ENCODE measurements at regions not wholly inside any gene's neighbourhood (a gene's known extent, or its start where the extent isn't known, plus 50 kb on each side); places are given as distances from the start of the nearest gene placed in this dataset.
"Not testable (repeated sequence)": the region's sequence is repeated elsewhere in the genome, so short reads cannot be mapped to it uniquely, and the experiment has no call there.

DNA sequence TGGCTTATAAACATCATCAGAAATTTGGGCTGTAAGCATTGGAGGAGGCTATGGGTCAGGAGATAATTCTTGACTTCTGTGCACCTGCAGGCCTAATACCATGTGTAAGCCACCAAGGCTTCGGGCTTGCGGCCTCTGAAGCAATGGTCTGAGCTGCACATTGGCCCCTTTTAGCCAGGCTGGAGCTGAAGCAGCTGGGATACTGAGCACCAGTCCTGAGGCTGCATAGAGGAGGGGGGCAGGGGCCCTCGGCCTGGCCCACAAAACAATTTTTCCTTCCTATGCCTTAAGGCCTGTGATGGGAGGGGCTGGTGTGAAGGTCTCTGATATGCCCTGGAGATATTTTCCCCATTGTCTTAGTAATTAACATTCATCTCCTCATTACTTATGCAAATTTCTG, 373.0 kb upstream of the HTR2C start:
- DNase-seq (ENCODE audit: low read depth), result no peak
- TF ChIP-seq, protein P1, sequence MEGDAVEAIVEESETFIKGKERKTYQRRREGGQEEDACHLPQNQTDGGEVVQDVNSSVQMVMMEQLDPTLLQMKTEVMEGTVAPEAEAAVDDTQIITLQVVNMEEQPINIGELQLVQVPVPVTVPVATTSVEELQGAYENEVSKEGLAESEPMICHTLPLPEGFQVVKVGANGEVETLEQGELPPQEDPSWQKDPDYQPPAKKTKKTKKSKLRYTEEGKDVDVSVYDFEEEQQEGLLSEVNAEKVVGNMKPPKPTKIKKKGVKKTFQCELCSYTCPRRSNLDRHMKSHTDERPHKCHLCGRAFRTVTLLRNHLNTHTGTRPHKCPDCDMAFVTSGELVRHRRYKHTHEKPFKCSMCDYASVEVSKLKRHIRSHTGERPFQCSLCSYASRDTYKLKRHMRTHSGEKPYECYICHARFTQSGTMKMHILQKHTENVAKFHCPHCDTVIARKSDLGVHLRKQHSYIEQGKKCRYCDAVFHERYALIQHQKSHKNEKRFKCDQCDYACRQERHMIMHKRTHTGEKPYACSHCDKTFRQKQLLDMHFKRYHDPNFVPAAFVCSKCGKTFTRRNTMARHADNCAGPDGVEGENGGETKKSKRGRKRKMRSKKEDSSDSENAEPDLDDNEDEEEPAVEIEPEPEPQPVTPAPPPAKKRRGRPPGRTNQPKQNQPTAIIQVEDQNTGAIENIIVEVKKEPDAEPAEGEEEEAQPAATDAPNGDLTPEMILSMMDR (conservative IDR thresholded peaks at IDR 0.05; ENCODE audit: low read depth, low read length), result no peak
- no peak overlapping the region for H3K4me3 ChIP-seq (ENCODE audit: low read depth, low read length)

DNA sequence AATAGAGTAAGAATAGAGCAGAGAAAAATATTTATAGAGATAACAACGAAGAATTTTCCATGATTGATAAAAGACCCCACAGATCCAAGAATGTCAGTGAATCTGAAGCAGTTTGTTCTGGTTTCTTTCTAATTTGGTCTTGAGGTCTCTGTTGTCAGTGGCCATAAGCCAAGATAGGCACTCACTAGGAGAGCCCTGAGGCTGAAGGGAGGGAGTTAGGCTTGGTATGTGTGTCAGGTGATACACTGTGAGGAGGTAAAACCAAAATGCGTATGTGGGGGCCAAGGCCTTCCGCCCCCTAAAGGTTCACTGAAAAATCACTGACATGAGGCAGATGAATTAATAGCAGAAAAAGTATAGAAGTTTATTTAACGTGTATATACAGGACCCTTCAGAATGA, 382.3 kb upstream of the HTR2C start:
- no peak overlapping the region for H3K4me3 ChIP-seq (ENCODE audit: low read depth, low read length)
- TF ChIP-seq, protein P1 (conservative IDR thresholded peaks at IDR 0.05; ENCODE audit: low read depth, low read length), result no peak
- no peak for DNase-seq (ENCODE audit: low read depth)

DNA sequence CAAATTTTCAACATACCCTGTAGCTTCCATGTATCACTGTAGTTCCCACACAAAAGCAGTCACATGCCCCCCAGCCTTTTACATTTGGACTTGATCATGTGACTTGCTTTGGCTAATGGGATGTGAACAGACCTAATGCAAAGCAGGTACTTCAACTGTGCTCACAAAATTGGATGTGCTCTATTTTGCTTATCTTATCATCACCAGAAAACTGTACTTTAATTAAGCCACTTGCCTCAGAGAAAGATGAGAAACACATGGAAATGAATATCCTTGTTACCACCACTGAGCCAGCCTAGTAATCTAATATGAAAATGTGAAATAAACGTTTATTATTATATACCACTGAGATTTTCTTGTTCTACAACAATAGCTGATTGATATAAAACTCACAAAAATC, 402.7 kb upstream of the HTR2C start:
- TF ChIP-seq, protein P1 (conservative IDR thresholded peaks at IDR 0.05; ENCODE audit: low read depth, low read length), result no peak
- no peak for DNase-seq (ENCODE audit: low read depth)
- H3K4me3 ChIP-seq (ENCODE audit: low read depth, low read length), result no peak overlapping the region

DNA sequence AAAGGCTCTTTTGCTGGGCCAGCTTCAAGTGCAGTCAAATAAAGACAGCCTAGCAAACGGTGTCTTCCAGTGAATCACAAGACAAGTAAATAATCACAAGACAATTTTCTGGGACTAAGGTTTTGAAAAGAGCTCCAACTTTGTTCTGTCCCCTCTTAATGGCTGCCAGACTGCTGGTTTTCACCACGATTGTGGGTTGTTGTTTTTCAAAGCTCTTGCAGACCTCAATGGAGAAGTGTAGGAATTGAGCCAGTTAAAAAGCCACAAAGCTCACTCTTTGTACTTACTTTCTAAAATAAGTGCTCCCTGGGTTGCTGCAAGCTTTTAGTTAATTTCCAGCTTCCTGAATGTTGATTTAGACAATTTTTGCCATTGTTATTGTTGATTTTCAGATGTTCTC, 405.8 kb upstream of the HTR2C start:
- TF ChIP-seq, protein P1 (conservative IDR thresholded peaks at IDR 0.05; ENCODE audit: low read depth, low read length), result no peak

DNA sequence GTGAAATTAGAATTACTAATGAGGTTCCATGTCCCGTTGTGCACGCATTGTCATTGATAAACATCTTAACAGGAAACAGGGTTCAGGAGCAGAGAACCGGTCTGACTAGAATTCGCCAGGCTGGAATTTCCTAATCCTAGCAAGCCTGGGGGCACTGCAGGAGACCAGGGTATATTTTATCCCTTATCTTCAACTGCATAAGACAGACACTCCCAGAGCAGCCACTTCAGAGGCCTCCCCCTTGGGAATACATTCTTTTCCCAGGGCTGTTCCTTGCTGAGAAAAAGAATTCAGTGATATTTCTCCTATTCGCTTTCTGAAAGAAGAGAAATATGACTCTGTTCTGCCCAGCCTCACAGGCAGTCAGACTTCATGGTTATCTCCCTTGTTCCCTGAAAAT, 416.6 kb upstream of the HTR2C start:
- not testable (repeated sequence) for DNase-seq (ENCODE audit: low read depth)

More for the DNA sequence above, 405.8 kb upstream of the HTR2C start:
- no peak overlapping the region for H3K4me3 ChIP-seq (ENCODE audit: low read depth, low read length)
- no peak for DNase-seq (ENCODE audit: low read depth)

DNA sequence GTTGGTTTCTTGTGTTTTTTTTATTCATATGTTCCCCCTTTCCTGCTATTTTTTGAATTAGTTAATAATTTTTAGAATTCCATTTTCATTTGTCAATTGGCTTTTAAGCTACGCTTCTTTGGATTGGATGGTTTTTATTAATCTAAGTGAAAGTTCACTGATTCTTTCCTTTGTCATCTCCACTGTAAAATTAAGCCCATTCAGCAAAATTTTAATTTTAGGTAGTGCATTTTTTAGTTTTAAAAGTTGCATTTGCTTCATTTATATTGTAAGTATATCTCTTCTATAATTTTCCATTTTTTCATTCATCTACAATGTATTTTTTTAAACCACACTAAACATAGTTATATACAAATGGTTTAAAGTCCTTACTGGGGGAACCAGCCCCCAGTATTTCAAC, 417.3 kb upstream of the HTR2C start:
- TF ChIP-seq, protein P1 (conservative IDR thresholded peaks at IDR 0.05; ENCODE audit: low read depth, low read length), result no peak
- DNase-seq (ENCODE audit: low read depth), result no peak
- H3K4me3 ChIP-seq (ENCODE audit: low read depth, low read length), result no peak overlapping the region

More for the DNA sequence above, 416.6 kb upstream of the HTR2C start:
- not testable (repeated sequence) for H3K4me3 ChIP-seq (ENCODE audit: low read depth, low read length)

DNA sequence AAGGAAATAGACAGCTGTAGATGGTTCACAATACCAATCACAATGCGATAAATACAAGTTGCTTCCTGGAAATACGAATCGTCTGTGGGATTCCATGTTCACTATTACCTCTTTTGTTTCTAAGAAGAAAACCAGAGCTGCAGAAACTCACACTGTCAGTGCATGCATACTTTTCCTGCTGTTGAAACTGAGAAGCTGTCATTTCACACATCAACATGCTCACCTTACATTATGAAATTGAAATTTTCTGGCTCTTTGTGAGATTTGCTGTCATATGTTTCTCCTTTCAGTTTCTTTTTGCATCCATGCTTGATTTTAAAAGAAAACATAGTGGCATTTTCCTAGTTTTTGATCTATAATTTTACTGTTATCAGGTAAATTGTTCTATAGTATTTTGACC, 418.3 kb upstream of the HTR2C start:
- DNase-seq (ENCODE audit: low read depth), result no peak
- no peak overlapping the region for H3K4me3 ChIP-seq (ENCODE audit: low read depth, low read length)
- TF ChIP-seq, protein P1 (conservative IDR thresholded peaks at IDR 0.05; ENCODE audit: low read depth, low read length), result no peak
